ENCODE measurements at regions not wholly inside any gene's neighbourhood (a gene's known extent, or its start where the extent isn't known, plus 50 kb on each side); places are given as distances from the start of the nearest gene placed in this dataset.
"Not testable (repeated sequence)": the region's sequence is repeated elsewhere in the genome, so short reads cannot be mapped to it uniquely, and the experiment has no call there.

DNA sequence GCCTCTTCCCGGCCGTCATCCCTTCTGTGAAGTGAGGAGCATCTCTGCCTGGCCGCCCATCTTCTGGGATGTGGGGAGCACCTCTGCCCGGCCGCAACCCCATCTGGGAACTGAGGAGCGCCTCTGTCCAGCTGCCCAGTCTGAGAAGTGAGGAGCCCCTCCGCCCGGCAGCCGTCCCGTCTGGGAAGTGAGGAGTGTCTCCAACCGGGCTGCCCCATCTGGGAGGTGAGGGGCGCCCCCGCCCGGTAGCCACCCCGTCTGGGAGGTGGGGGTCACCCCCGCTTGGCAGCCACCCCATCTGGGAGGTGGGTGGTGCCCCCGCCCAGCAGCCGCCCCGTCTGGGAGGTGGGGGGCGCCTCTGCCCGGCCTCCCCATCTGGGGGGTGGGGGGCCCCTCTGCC, 142.3 kb downstream of the LAS1L start:
- WGBS, result 89% methylated on average over 6 of the region's 21 CpGs
- TF ChIP-seq CTCF (IDR thresholded peaks at IDR 0.05) (no peak), EP300 (IDR thresholded peaks at IDR 0.05) (no peak), POLR2AphosphoS5 (IDR thresholded peaks at IDR 0.05) (no peak), POLR2A (IDR thresholded peaks at IDR 0.05; ENCODE audit: low read depth) (no peak)
- H3K9me3 ChIP-seq, result peaks cover 0 to 40% (median 3%) of the 10 kb centered on the region in 4 donors

DNA sequence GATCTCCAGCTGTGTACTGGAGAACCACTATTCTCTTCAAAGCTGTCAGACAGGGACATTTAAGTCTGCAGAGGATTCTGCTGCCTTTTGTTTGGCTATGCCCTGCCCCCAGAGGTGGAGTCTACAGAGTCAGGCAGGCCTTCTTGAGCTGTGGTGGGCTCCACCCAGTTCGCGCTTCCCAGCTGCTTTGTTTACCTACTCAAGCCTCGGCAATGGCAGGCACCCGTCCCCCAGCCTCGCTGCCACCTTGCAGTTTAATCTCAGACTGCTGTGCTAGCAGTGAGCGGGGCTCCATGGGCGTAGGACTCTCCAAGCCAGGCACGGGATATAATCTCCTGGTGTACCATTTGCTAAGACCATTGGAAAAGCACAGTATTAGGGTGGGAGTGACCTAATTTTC, 145.5 kb downstream of the LAS1L start:
- H3K4me1 ChIP-seq; DNase-seq (ENCODE audit: extremely low spot score); H3K36me3 ChIP-seq; H3K27me3 ChIP-seq; H3K27ac ChIP-seq (replicated peaks in 1 of 4); H3K4me3 ChIP-seq; intact Hi-C loops (cut with DNase I): not testable (repeated sequence)
- H3K9me3 ChIP-seq, result peaks cover 0 to 43% (median 3%) of the 10 kb centered on the region in 4 donors
- 98% methylated on average over 8 of the region's 8 CpGs for WGBS

More for the DNA sequence above, 142.3 kb downstream of the LAS1L start:
- H3K4me3 ChIP-seq, result no peak overlapping the region
- intact Hi-C loops (cut with DNase I), result no loop called here
- no peak overlapping the region for H3K27ac ChIP-seq (replicated peaks in 1 of 4)
- H3K27me3 ChIP-seq, result no peaks in the 10 kb centered on the region
- H3K36me3 ChIP-seq, result no peaks in the 10 kb centered on the region
- no peak for DNase-seq (ENCODE audit: extremely low spot score)
- H3K4me1 ChIP-seq, result no peaks in the 10 kb centered on the region
